HG03196 (cell line): ENCODE measurements at regions not wholly inside any gene's neighbourhood (a gene's known extent, or its start where the extent isn't known, plus 50 kb on each side); places are given as distances from the start of the nearest gene placed in this dataset.
"Not testable (repeated sequence)": the region's sequence is repeated elsewhere in the genome, so short reads cannot be mapped to it uniquely, and the experiment has no call there.

Source experiments
- ATAC-seq: cut with Tn5 transposase; IDR thresholded peaks from one replicate; pipeline ENCODE4 v1.9.1; 2021; ENCODE audit not compliant: unreplicated experiment

DNA sequence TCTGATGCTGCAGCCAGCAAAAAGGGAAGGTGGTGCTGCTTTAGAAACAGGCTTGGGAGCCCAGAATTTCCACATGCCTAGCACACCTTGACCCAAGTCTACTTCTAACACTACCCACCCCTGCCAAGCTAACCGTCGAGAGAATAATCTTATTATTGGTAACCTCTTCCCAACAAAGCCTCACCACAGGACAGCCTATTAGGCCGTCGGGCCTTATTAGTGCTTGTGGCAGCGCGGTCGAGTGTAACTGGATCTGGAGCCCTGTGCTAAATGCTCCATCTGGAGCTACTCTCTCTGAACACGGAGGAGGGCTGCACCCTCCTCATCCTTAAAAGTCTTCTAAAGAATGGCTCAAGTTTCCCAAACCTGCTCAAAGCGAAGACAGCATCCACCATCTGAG is 165.5 kb upstream of the NFIA start:
- ATAC-seq: no peak

DNA sequence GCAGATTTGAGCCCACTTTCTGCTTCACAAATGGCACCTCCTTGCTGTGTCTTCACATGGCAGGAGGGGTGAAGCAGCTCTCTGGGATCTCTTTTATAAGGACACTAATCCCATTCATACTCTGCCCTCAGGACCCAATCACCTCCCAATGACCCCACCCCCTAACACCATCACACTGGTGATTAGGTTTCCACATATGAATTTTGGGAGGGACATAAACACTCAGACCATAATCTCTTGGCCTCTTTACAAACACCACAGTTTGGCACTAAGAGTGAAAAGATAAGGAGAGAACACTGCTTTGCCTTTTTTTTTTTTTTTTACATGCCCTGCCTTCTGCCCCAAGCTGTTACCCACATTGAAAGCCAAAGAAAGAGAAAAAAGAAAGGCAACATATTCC is 166.2 kb upstream of the NFIA start:
- no peak for ATAC-seq

DNA sequence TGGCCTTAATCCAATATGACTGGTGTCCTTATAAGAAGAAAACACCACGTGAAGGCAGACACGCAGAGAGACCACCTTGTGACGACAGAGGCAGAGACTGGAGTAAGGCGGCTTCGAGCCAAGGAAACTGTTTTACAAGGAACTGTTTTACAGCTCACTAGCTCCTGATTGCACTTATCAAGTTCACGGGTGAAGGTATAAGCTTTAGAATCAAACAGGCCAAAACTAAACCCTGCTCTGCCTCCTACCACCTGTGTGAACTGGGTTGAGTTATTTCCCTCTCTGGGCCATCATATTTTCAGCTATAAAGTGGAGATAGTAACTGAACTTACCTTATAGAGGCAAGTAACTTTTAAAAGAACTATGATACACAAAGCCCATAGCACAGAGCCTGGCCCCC is 166.9 kb upstream of the NFIA start:
- no peak for ATAC-seq

DNA sequence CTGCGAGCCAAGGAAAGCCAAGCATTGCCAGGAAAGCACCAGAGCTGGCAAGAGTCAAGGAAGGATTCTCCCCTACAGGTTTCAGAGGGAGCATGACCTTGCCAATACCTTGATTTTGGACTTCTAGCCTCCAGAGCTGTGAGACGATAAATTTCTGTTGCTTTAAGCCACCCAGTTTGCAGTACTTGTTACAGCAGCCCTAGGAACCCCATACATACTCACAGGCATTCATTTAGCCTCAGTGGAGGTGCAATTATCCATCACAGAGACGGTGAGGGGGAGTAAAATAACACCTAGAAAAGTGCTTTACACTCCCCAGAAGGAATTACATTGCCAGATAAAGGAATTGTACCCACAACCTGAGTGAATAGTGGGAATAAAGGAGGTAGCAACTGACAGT is 167.4 kb upstream of the NFIA start:
- ATAC-seq: no peak

DNA sequence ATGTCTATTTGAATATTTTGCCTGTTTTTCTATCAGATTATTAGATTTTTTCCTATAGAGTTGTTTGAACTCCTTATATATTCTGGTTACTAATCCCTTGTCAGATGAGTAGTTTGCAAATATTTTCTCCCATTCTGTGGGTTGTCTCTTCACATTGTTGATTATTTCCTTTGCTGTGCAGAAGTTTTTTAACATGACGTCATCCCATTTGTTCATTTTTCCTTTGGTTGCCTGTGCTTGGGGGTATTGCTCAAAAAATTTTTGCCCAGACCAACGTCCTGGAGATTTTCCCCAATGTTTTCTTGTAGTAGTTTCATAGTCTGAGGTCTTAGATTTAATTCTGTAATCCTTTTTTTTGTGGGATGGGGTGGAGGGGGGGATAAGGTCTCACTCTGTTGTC is 168.7 kb upstream of the NFIA start:
- not testable (repeated sequence) for ATAC-seq

DNA sequence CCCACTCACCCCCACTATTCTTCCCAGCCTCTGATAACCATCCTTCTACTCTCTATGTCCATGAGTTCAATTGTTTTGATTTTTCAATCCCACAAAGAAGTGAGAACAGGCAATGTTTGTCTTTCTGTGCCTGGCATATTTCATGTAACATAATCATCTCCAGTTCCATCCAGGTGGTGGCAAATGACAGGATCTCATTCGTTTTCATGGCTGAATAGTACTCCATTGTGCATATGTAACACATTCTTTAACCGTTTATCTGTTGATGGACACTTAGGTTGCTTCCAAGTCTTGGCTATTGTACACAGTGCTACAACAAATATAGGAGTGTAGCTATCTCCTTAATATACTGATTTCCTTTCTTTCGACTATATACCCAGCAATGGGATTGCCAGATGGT is 169.3 kb upstream of the NFIA start:
- ATAC-seq: no peak

DNA sequence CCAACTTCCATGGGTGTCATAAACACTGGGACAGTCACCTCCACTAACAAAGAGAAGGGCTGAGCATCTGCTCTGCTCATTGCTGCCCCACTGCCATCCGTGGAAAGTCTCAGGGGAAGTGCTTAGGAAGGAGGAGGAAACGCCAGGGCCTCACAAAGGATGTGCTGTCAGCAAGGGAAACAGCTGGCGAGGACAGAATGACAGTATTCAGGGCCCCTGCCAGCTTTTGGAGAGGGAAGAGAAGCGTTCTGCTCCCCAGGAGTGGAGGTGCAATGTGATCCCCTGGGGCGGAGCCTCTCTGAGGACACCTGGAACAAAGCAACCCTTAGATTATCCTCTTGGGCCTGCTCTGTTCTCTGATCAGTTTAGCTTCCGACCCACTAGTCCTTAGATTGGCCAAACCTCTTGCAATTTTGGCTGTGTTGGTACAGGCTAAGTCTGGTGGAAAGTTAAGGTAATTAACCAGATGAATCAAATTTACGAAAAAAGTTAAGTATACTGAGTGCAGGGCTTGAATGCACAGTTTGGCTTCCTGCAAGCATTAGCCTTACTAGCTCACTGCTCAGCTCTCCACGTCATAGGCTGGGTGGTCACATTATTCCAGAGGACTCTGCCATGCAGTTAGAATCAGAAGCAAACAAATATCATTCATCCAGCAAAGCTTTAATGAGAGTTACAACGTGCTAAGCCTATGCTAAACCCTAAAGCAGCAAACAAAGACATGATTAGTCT is 170.2 kb upstream of the NFIA start:
- ATAC-seq: no peak

DNA sequence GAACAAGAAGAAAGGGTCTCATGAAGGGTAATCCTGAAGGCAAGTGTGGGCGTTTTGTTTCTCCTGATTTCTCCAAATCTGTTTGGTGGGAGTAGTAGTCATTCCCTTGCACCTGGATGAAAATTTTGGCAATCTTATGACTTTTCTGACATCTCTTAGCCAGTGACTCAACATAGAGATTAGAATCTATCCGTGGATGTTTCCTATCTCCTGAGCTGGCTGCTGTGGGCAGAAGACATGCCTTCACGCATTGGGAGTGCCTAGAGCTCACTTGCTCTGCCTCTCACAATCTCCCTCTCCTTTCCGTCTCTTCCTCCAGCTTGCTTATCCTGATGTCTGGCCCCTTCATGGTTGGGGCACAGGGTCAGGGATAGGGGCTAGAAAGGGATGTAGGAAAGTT is 174.2 kb upstream of the NFIA start:
- ATAC-seq: no peak

DNA sequence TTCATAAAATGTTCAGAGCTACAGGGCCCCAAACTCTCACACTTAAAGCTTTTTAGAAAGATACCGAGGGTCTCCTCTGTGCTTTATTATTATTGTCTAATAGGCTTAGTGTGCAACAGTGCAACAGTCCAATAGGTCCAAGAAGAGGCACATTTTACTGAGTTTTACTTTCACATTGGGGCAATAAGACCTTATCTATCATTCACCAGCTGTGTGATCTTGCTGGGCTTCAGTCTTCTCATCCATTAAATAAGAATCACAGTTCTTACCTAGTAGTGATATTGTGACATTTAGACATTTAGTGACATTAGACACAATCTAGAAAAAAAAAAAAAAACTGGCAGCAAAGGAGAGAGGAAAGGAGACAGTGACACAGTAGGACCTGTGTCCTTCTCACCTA is 175.8 kb upstream of the NFIA start:
- ATAC-seq: no peak

DNA sequence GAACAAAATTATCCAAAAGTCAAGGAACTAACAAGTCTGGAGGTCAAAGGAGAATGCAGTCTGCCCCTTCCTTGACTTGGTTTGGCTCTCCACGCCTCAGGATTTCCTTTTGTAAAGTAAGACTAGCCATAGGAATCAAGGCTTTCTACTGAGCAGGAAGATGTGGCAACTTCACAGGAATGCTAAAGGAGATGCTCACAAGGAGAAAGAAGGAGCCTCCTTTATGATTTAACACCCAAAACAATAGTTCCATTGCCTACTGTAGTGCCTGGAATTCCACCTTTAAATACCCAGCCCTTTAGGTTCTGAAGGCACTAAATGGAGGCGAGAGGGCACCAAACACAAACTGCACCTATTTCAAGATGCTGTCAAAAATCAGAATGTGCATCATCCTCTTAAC is 176.3 kb upstream of the NFIA start:
- ATAC-seq: no peak

DNA sequence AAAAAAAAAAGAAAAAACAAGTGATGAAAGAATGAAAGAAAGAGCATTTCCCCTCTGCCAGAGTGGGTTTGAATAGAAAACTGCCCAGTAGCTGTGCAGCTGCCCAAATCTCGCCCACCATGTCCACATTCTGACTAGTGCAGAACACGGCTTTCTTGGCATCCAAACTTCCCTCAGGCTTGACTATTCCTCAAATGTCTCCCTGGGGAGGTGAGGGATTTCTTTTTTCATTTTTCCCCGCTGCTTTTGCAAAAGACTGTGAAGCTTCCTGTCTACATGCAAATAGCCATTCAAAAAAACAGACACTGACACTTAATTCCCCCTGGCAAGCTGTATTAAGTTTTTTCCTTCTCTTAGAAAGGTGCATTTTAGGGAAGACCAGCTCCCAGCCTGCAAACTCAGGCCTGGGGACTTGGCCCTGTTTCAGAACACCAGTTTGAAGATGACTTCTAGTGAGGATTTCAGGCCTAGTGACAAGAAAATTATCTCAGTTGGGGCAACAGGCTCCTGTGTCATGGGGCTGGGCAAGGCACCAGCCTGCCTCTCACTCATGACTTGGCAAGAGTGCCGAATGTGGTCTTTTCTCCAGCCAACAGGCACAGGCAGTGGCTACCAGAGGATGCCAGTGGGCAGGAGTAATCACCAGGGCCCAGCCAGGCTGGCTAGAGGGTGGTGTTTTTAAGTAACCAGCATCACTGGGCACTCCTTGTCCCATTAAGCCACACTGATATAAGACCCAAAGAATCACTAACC is 178.1 kb upstream of the NFIA start:
- no peak for ATAC-seq

DNA sequence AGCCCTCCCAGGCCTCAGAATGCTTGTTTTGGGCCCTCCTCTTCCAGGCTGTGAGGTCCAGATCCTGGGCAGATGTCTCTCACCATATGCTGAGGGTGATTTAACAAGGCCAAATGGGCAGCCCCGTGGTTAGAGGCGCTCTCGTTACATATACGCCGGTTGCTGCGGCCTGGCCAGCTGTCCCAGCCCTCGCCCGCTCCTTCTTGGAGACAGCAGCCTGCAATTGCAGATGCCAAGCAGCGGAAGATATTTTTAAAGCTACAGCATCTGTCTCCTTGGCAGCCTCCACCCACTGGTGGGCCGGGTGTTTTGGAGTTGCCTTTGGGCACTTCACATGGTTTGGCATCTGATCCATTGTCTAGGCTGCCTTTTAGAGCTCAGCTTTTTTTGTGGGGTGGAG is 178.8 kb upstream of the NFIA start:
- no peak for ATAC-seq

DNA sequence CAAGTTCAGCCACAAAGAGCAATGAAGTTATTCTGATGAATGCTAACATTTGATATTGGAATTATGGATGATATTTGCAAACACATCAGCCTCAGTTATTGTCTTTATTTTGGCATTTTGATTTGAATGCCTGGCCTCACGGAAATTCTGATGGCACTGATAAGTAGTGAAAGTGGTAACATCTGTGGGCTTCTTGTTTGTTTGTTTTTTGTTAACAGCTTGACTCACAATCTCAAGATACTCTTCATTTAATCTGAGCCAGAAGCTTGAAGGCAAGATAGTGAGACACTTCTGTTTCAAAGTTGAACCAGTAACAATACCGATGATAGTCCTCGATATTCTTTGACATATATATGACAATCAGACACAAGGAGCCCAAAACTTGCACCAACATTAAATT is 182.9 kb upstream of the NFIA start:
- ATAC-seq: no peak

DNA sequence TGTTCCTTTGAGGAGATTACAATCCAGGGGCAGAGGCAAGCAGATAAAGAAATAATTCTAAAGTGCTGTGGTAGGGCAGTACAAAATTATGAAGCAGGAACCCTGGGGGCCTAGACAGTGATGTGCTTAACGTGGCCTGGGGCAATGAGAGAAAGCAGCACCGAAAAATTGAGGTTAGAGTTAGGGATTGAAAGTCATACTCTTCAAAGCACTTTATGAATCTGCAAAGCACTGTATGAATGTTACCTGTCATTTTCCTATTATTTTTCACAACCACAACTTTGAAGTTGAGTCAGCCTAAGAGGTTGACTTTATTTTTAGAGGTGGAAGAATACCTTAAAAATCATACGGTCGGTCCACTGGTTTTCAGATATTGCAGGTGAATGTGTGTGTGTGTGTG is 183.4 kb upstream of the NFIA start:
- ATAC-seq: no peak

DNA sequence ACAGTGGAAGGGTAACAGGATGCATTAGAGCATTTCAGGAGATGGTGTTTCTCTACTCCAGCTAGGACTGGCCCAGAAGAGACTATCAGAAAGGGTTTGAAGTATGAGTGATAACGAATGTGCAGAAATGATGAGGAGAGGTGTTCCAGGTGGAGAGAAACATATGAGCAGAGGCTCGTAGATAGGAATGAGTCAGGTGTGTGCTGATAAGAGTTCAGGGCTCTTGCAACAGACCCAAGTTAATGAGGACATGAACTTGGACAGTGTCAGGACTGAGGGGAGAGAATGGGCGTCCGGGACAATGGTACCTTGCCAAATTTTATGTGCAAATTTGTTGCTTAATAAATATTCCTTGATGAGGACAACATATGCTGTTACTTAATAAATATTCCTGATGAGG is 183.9 kb upstream of the NFIA start:
- no peak for ATAC-seq

DNA sequence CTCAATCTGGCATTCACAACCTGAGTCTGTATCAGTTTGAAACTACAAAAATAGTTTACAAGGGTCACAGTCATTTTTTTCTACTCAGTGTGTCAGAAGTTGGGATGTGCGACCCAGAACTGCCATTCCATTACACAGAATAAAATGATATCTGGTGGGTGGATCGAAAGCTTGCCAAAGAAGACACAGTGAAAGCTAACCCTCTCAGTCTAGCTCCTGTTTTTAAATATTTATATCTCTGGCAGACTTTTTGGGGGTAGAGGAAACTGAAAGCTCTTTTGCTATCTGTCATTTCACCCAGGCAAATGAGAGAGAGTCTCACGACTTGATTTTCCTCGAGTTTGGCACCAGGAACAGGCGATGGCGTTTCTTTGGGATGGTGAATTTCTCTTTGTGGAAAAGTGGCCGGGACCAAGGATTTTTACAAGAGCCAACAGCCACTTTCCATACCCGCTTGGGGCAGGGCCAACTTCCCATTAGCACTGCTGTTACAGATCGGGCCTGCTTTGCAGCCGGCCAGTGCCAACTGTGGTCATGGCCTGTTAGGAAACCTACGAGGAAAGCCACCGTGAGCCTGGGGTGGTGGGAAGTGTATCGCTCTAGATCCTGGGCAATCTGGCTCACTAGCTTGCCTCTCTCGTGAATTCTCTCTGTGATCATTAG is 185.5 kb upstream of the NFIA start:
- no peak for ATAC-seq

DNA sequence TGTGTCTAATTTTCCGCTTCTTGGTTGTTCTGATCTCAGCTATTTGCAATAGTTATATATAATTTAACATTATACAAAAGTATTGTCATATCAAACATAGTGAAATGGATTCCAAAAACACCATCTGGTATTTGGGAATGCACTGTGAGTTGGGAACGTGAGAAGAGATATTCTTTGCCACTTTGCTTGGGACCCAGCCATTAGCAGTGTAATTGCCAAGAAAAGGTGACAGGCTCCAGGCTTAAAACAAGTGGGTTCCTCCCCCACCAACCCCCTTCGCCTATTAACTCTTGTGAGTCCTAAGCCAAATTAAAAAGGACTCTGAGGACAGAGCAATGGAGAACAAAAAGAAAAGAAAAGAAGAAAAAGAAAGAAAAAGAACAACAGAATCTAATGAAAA is 186.7 kb upstream of the NFIA start:
- no peak for ATAC-seq

DNA sequence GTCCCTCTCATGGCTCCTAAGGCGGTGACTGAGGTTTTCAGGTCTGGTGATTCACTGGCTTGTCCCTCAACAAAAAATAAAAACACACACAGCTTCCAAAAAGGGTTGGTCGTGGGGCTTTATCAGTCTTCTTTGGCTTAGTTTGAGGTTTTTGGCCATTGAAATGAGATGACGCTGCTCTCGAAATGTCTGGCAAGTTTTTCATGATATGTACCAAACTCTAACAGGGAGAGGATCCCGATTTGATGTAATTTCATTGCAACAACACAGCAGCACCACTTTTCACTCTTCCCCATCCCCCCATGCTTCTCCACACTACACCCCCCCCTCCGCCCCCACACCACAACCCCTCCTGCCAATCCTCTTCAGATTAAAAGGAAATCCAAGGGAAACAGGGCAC is 187.1 kb upstream of the NFIA start:
- ATAC-seq: no peak

DNA sequence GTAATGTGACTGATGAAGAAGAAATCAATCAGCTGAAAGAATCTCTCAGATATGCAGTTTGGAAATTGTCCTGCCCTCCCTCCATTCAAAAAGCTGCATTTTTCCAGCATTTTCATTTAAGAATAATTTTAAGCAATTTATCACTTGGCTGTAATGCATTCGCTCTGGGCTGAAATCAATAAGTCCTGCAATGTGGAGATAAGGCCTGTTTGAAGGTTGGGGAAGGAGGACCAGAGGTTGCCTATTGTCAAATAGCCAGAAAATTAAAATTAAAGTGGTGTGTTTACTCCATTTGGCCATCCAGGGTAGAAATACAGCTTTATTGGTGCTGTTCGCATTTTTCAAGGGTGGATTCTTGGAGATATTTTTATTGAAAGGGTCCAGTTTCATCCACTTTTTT is 187.6 kb upstream of the NFIA start:
- no peak for ATAC-seq

DNA sequence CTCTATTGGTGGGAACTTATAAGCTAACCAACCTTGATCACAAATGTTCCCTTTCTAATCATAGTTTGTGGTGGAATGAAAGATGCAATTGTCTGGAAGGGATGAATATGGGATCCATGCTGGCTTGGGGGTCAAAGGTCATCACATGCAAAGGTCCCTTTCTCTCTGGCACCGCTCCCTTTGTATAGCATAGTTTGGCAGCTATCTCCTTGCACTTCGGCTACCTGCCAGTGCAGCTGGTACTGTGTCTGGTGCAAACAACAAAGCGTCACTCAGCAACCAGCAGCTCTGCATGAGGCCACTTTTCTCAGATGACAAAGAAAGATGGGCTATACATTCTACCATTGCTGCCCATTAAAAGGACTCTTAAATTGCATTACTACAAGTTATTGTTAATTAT is 188.2 kb upstream of the NFIA start:
- ATAC-seq: no peak

DNA sequence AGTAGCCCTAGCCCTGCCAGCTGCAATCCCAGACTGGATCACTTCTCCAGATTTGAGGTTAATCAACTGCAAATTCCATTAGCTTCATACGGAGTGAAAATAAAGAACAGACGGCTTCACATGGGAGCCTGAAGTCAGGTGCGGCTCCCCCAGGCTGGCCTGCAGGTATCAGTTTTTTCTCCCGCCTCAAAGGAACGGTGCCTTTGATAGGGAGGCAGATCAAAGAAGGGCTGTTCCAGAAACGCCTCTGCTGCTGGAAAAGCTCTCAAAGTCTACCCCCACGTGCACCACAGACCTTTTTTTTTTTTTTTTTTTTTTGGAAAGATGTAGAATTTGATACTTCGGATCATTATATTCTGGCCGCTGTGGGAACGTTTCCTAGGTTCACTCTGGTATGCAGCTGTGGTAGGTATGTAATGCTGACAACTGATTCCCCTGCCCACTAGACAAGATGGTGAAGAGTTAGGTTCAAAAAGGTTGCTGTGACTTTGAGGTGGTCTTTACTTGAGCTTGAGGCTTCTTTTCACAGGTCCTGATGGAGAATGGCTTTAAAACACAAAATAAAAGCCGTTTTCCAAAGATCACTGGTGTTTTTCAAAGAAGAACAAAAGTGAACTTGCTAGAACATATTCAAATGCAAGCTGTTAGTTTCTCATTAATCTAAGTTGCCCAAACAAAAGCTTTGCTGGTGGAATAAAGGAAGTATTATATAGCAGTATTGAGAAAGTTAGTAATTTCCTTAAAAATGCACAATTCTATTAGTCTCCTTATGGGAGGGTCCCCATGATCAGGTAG is 189.0 kb upstream of the NFIA start:
- ATAC-seq: no peak

DNA sequence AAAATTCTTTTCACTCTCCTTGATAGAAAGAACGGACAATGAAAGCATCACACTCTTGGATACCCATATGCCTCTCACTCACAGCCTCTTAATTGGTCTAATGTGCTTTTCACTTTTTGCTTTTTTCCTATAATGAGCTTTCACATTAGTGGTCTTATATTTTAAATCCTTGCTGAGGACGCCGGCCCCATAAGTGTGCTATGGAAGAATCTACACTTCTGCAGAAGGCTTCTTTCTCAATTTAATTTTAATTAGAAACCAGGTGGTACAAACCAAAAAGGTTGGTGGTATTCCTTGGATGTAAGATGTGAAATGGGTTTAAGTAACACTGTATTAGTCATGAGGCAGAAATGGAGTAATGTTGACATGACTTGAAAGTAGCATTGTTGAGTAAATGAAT is 190.6 kb upstream of the NFIA start:
- no peak for ATAC-seq
